Heart left ventricle (tissue), 13 donors: ENCODE measurements at regions not wholly inside any gene's neighbourhood (a gene's known extent, or its start where the extent isn't known, plus 50 kb on each side); places are given as distances from the start of the nearest gene placed in this dataset.

ENCODE experiments used
- POLR2A ChIP-seq, 2 donors: fragments of 450-650 bp; IDR thresholded peaks; one replicate each; pipeline ENCODE4 v1.6.1; 2017; ENCODE audit warnings: antibody characterized with exemption in 2 of 2, mild to moderate bottlenecking in 2 of 2, moderate library complexity in 2 of 2
- TF ChIP-seq, protein P1 (sequence below), 12 donors: fragments of 200-600 bp; sonication (generic) in 4 of 12; IDR thresholded peaks; one replicate each; pipeline versions ENCODE4 v1.5.0 to v1.8.0; 2018 to 2022; ENCODE audit warnings: antibody characterized with exemption in 12 of 12, mild to moderate bottlenecking in 5 of 12
- donor health status: ischemic (EF 13 %, LVEDD 7.1; RV severe dilation, severe dysfunction).
- donor health status: DM: no; HTN: yes; CAD: no.
- donor health status: DM: no; HTN: no; CAD: no.
- donor health status: ischemic (EF 25% LVEDD 6.9; RV normal size, moderate dysfunction).
- donor health status: ischemic (EF 25% LVEDD 5.7; RV mildly dilated, moderate dysfunction).
- donor health status: ischemic (EF 35%, LVEDD 5.7; RV mildly dilated, moderate dysfunction).
- donor health status: nonischemic (EF 11% LVEDD 7.7; RV severe dilation, severe dysfunction).
- donor health status: DM: yes; HTN: yes; CAD: no.
- donor health status: PGD.
- donor health status: ischemic (EF 29% LVEDD 5.4; RV normal size, mild dysfunction).
- donor health status: nonischemic (EF 23%, LVEDD 6.1; RV moderate dilation, normal function).

DNA sequence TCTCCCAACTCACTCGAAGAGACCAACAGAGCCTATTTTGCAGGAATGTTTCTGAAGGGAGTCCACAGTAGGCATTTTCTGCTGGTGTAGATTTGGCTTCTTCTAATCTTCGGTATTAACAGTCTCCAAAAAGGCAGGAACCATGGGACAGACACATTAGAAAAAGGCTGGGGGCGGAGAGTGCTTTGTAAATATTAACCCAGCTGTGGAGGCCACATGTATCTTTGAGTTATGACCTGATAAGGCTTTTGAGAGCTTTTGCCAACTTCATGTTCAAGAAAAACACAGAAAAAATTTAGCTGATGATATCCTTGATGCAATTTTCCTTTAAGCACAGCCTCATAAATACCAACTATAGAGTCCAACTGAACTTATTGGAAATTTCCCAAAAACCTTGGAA lies 119.4 kb upstream of the TSHZ2 start:
- TF ChIP-seq, protein P1, sequence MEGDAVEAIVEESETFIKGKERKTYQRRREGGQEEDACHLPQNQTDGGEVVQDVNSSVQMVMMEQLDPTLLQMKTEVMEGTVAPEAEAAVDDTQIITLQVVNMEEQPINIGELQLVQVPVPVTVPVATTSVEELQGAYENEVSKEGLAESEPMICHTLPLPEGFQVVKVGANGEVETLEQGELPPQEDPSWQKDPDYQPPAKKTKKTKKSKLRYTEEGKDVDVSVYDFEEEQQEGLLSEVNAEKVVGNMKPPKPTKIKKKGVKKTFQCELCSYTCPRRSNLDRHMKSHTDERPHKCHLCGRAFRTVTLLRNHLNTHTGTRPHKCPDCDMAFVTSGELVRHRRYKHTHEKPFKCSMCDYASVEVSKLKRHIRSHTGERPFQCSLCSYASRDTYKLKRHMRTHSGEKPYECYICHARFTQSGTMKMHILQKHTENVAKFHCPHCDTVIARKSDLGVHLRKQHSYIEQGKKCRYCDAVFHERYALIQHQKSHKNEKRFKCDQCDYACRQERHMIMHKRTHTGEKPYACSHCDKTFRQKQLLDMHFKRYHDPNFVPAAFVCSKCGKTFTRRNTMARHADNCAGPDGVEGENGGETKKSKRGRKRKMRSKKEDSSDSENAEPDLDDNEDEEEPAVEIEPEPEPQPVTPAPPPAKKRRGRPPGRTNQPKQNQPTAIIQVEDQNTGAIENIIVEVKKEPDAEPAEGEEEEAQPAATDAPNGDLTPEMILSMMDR (IDR thresholded peaks at IDR 0.05): no peak
- TF ChIP-seq POLR2A (IDR thresholded peaks at IDR 0.05): no peak
